Gastrocnemius medialis (tissue), 4 donors: ENCODE measurements at regions not wholly inside any gene's neighbourhood (a gene's known extent, or its start where the extent isn't known, plus 50 kb on each side); places are given as distances from the start of the nearest gene placed in this dataset.

Source experiments
- CTCF ChIP-seq, 5 experiments: fragments of 450-650 bp in 3 of 5; fragments of 200-600 bp in 2 of 5; sonication (generic) in 2 of 5; IDR thresholded peaks in 4 of 5; conservative IDR thresholded peaks in 1 of 5; 1 replicate in 4 of 5; 2 replicates in 1 of 5; pipeline ENCODE4 v1.5.1; 2016 to 2019; ENCODE audit warnings: antibody characterized with exemption in 5 of 5, mild to moderate bottlenecking in 3 of 5, moderate library complexity in 3 of 5
- POLR2A ChIP-seq, 2 donors: fragments of 450-650 bp; IDR thresholded peaks; one replicate each; pipeline ENCODE4 v1.6.1; 2017; ENCODE audit warnings: antibody characterized with exemption in 2 of 2, mild to moderate bottlenecking in 2 of 2, moderate library complexity in 2 of 2

GRCh38 chr11:92276773-92277172, 52.2 kb downstream of the FAT3 start:
- TF ChIP-seq POLR2A (IDR thresholded peaks at IDR 0.05) (no peak), CTCF (IDR thresholded peaks at IDR 0.05 in 4 of 5, conservative IDR thresholded peaks at IDR 0.05 in 1 of 5) (no peak)
